ENCODE measurements at regions not wholly inside any gene's neighbourhood (a gene's known extent, or its start where the extent isn't known, plus 50 kb on each side); places are given as distances from the start of the nearest gene placed in this dataset.

DNA sequence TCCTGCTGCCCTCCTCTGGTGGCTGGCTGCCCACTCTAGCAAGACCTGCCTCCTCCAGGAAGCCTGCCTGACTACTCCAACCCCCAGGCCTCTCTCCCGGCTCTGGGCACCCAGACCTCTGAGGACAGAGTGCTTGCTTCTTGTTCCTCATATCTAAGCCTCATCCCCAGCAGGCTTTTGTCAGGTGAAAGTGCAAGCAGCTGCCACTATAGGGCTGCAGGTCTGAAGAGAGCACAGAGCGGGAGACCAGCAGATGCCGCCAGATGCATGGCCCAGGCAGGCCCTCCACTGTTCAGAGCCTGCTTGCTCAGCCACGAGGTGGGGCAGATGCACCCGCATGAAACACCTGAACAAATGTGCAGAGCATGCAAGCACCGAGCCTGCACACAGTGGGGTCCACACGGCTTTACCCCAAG, 73.0 kb downstream of the SERPINA3 start:
- DNase-seq (ENCODE audit: low read depth in 1 of 2, low spot score in 1 of 2), result no peak

- DNase-seq (ENCODE audit: low read depth in 1 of 2, low spot score in 1 of 2), result no peak
Observed at GRCh38 chr14:94682736-94683135, 70.5 kb downstream of the SERPINA3 start.

- DNase-seq (ENCODE audit: low read depth in 1 of 2, low spot score in 1 of 2), result no peak
Observed at GRCh38 chr14:94682061-94682516, 69.9 kb downstream of the SERPINA3 start.

DNA sequence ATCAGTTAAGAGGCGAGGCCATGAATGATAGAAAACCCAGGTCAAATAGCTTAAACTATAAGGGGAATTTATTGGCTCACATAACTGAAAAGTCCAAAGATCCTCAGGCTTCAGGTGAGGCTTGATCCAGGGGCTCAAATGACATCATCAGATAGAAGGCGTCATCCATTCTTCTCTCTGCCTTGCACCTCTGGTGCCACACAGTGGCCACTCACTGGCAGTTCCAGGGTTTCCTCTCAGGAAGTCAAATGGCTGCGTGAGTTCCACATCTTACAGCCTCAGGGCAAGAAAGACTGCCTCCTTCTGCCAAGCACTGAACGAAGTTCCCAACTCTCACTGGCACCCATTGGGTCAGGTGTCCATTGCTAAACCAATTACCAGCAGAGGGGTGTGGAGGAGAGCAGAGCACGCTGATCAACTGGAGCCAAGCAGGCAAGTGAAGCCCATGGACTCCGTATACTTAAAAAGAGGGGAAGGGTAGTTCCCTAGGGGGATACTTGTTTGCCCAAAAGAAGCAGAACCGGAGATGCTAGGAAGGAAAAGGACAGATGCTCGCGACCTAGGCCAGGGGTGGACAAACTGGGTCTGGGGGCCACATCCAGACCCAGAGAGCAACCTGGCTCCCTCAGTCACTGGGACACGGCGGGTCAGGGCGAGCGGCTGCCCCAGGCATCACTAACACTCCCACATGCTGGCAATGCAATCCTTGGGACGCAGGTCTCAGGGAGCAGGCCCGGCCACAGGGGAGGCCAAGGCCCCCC, 69.3 kb downstream of the SERPINA3 start:
- DNase-seq (ENCODE audit: low read depth in 1 of 2, low spot score in 1 of 2), result no peak

GRCh38 chr14:94680862-94681288, 68.7 kb downstream of the SERPINA3 start:
- no peak for DNase-seq (ENCODE audit: low read depth in 1 of 2, low spot score in 1 of 2)

- DNase-seq (ENCODE audit: low read depth in 1 of 2, low spot score in 1 of 2), result no peak
Observed at GRCh38 chr14:94679937-94680861, 68.0 kb downstream of the SERPINA3 start.

- no peak for DNase-seq (ENCODE audit: low read depth in 1 of 2, low spot score in 1 of 2)
Observed at GRCh38 chr14:94679106-94679810, 67.1 kb downstream of the SERPINA3 start.

- no peak for DNase-seq (ENCODE audit: low read depth in 1 of 2, low spot score in 1 of 2)
Observed at GRCh38 chr14:94677747-94678146, 65.6 kb downstream of the SERPINA3 start.

- no peak for DNase-seq (ENCODE audit: low read depth in 1 of 2, low spot score in 1 of 2)
Observed at GRCh38 chr14:94677213-94677612, 65.0 kb downstream of the SERPINA3 start.

GRCh38 chr14:94676495-94677185, 64.4 kb downstream of the SERPINA3 start:
- DNase-seq (ENCODE audit: low read depth in 1 of 2, low spot score in 1 of 2), result no peak

- DNase-seq (ENCODE audit: low read depth in 1 of 2, low spot score in 1 of 2), result no peak
Observed at GRCh38 chr14:94675036-94675435, 62.8 kb downstream of the SERPINA3 start.

- DNase-seq (ENCODE audit: low read depth in 1 of 2, low spot score in 1 of 2), result no peak
Observed at GRCh38 chr14:94673781-94674231, 61.6 kb downstream of the SERPINA3 start.
